GM12872 (cell line): ENCODE measurements at regions not wholly inside any gene's neighbourhood (a gene's known extent, or its start where the extent isn't known, plus 50 kb on each side); places are given as distances from the start of the nearest gene placed in this dataset.

ENCODE experiments used
- CTCF ChIP-seq: IDR thresholded peaks from 3 replicates; pipeline ENCODE4 v1.5.1; 2011; ENCODE audit warnings: low read depth, mild to moderate bottlenecking, low read length, moderate library complexity; ENCODE audit not compliant: insufficient read depth

- TF ChIP-seq CTCF = no peak
These were observed 197.5 kb upstream of the SERP2 start for GRCh38 chr13:44176173-44176572.

- TF ChIP-seq CTCF = no peak
These were observed 192.6 kb upstream of the SERP2 start for GRCh38 chr13:44180876-44181536.

GRCh38 chr13:44181931-44182330 is 191.7 kb upstream of the SERP2 start:
- no peak for TF ChIP-seq CTCF

- no peak for TF ChIP-seq CTCF
These were observed 188.9 kb upstream of the SERP2 start for GRCh38 chr13:44184740-44185139.

- no peak for TF ChIP-seq CTCF
These were observed 185.4 kb upstream of the SERP2 start for GRCh38 chr13:44188257-44188656.

- TF ChIP-seq CTCF = no peak
These were observed 184.5 kb upstream of the SERP2 start for GRCh38 chr13:44189085-44189484.

GRCh38 chr13:44191103-44191502 is 182.5 kb upstream of the SERP2 start:
- no peak for TF ChIP-seq CTCF
